Right lobe of liver (tissue), 4 donors: ENCODE measurements at regions not wholly inside any gene's neighbourhood (a gene's known extent, or its start where the extent isn't known, plus 50 kb on each side); places are given as distances from the start of the nearest gene placed in this dataset.

Experiments used
- POLR2A ChIP-seq: fragments of 450-650 bp; IDR thresholded peaks from one replicate; pipeline ENCODE4 v1.6.1; 2017; ENCODE audit warnings: antibody characterized with exemption, mild to moderate bottlenecking
- TF ChIP-seq, protein P1 (sequence below), 4 donors: fragments of 200-600 bp in 3 of 4; fragments of 450-650 bp in 1 of 4; IDR thresholded peaks; one replicate each; pipeline versions ENCODE4 v1.5.1 to v1.8.0; 2016 to 2022; ENCODE audit warnings: antibody characterized with exemption in 4 of 4, mild to moderate bottlenecking in 2 of 4
- donor health status: DM: no; HTN: no; CAD: no.
- donor health status: DM: no; HTN: no; CAD: no.
- donor health status: DM: no; HTN: yes; CAD: no.

DNA sequence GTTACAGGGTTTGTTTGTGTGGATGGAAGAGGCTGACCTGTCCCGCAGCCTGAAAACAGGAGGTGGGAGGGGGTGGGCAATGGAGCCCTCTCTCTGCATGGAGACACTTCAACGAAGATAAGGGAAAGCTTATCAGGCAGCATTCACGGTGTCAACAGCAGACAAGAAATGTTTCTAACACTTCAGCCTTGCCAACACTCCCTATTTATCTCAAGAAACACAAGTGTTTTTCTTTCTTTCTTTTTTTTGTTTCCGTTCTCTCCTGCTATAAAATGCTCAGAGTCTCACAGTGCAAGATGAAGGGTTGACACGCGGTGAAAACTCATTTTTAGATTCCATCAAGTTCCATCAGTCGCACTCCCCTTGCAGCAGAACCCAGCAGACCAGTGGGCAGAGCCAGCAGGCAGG is 594.4 kb downstream of the MATN1 start:
- TF ChIP-seq, protein P1, sequence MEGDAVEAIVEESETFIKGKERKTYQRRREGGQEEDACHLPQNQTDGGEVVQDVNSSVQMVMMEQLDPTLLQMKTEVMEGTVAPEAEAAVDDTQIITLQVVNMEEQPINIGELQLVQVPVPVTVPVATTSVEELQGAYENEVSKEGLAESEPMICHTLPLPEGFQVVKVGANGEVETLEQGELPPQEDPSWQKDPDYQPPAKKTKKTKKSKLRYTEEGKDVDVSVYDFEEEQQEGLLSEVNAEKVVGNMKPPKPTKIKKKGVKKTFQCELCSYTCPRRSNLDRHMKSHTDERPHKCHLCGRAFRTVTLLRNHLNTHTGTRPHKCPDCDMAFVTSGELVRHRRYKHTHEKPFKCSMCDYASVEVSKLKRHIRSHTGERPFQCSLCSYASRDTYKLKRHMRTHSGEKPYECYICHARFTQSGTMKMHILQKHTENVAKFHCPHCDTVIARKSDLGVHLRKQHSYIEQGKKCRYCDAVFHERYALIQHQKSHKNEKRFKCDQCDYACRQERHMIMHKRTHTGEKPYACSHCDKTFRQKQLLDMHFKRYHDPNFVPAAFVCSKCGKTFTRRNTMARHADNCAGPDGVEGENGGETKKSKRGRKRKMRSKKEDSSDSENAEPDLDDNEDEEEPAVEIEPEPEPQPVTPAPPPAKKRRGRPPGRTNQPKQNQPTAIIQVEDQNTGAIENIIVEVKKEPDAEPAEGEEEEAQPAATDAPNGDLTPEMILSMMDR (IDR thresholded peaks at IDR 0.05) = no peak
- TF ChIP-seq POLR2A = no peak
